HG03066 (cell line): ENCODE measurements at regions not wholly inside any gene's neighbourhood (a gene's known extent, or its start where the extent isn't known, plus 50 kb on each side); places are given as distances from the start of the nearest gene placed in this dataset.

Source experiments
- ATAC-seq: cut with Tn5 transposase; IDR thresholded peaks from one replicate; pipeline ENCODE4 v1.9.1; 2021; ENCODE audit warnings: low read depth; ENCODE audit not compliant: unreplicated experiment

GRCh38 chr3:8443829-8444791, 57.5 kb upstream of the LMCD1 start:
- no peak for ATAC-seq

GRCh38 chr3:8444883-8445282, 56.7 kb upstream of the LMCD1 start:
- ATAC-seq, result no peak

- ATAC-seq, result no peak
Measured at GRCh38 chr3:8445861-8446260, 55.8 kb upstream of the LMCD1 start.

DNA sequence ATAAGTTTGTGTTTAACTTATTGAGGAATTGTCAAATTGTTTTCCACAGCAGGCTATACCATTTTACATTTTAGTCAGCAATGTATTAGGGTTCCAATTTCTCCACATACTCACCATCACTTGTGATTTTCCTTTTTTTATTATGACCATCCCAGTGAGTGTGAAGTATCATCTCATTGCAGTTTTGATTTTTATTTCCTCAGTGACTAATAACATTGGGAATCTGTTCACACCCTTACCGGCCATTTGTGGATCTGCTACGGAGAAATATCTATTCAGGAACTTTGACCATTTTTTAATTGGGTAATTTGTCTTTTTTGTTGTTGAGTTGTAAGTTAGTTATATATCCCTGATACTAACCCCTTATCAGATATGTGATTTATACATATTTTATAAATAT, 54.8 kb upstream of the LMCD1 start:
- no peak for ATAC-seq

- no peak for ATAC-seq
Measured at GRCh38 chr3:8450618-8451017, 51.0 kb upstream of the LMCD1 start.

- ATAC-seq, result no peak
Measured at GRCh38 chr3:8451696-8452095, 49.9 kb upstream of the LMCD1 start.
